Urothelium cell line (cell line): ENCODE measurements at regions not wholly inside any gene's neighbourhood (a gene's known extent, or its start where the extent isn't known, plus 50 kb on each side); places are given as distances from the start of the nearest gene placed in this dataset.
"Not testable (repeated sequence)": the region's sequence is repeated elsewhere in the genome, so short reads cannot be mapped to it uniquely, and the experiment has no call there.

ENCODE experiments used
- DNase-seq: peaks from one replicate; pipeline ENCODE4 v3.0.0; 2011; ENCODE audit warnings: low spot score, mixed read lengths
- FAIRE-seq: peaks from 2 replicates; lab custom pipeline; 2011; peaks lifted over from hg19 to GRCh38; lab: Jason Lieb, UNC

DNA sequence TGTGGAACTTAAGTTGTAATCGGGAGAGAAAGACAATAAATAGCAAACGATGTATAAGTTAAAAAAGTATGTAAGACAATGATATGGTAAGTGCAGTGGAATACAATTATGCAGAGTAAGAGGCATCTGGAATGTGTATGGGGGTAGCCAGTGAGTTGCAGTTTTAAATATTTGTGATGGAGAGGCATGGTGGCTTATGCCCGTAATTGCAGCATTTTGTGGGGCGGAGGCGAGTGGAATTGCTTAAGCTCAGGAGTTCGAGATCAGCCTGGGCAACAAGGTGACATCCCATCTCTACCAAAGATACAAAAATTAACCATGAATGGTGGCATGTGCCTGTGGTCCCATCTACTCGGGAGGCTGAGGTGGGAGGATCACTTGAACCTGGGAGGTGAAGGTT is 52.5 kb upstream of the WDFY3 start:
- FAIRE-seq, result no peak
- DNase-seq, result no peak

DNA sequence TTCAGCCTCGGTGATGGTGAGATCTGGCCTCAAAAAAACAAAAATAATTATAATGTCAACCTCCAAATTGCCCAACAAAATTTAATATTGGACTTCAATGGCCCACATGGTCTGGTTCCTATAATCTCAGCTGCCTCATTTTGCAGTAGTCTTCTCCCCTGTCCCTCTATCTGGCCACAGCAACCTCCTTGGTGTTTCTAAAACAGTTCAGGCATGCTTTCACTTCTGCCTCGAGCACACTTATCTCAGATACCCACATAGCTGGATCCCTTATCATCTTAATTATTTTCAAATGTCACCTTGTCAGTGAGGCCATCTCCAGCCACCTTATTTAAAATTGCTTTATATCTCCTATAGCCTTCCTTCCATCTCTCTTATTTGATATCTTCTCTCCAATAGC is 52.9 kb upstream of the WDFY3 start:
- FAIRE-seq, result no peak
- no peak for DNase-seq

- DNase-seq (no peak), FAIRE-seq (no peak)
Observed at GRCh38 chr4:85024671-85025070, 58.2 kb upstream of the WDFY3 start.

DNA sequence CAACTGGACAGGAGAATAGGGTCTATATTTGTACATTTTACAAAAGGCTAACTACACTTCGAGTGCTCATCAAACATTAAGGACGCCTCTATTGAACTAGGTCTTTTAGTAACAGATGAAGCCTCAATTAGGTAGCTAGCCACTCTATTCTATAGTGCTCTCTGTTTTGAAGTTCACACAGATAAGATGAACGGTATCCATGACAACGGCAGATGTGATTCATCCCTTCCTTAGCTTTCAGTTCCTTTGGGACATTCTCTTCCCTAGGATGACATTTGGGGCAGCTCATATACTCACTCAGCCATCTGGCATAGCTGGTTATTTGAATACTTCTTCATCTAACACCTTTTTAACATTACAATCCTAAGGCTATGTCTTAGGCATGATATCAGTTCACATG is 62.4 kb upstream of the WDFY3 start:
- DNase-seq (no peak), FAIRE-seq (no peak)

GRCh38 chr4:85029453-85029852 is 63.0 kb upstream of the WDFY3 start:
- DNase-seq (no peak), FAIRE-seq (no peak)

DNA sequence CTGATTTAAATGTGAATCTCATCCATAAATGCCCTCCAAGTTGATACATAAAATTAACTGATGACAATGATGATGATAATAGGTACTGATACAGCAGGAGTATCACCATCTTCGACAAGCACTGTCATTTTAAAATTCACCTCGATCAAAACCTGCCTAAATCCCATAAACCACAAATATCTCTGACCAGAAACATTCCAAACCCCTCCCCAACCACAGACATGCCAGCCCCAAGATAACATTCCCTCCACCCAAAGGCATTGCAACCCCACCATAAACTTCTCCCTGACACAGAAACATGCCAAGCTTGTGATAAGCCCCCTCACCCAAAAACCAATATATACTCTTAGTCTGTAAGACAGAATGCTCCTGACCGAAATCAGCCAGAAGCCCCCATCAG is 63.7 kb upstream of the WDFY3 start:
- FAIRE-seq (no peak), DNase-seq (peak; percentile 12)

GRCh38 chr4:85033838-85034237 is 67.3 kb upstream of the WDFY3 start:
- not testable (repeated sequence) for DNase-seq, FAIRE-seq

DNA sequence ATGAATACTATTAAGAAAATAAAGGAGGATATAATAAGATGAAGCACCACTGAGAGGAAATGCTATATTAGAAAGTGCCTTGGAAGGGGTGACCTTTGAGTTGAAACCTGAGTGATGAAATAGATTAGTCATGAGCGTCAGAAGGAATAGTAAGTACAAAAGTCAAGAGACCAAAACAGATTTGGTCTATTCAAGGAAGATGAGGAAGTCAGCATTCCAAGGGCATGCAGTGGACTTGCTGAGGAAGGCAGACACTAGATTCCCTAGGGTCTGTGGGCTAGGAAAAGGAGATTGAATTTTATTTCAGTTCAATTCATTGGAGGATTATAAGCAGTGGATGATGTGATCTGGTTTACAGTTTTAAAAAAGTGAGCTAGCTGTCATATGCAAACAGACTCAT is 73.0 kb upstream of the WDFY3 start:
- DNase-seq, result no peak
- no peak for FAIRE-seq

GRCh38 chr4:85043812-85044496 is 77.5 kb upstream of the WDFY3 start:
- FAIRE-seq, DNase-seq: not testable (repeated sequence)

- FAIRE-seq, result no peak
Observed at GRCh38 chr4:85050736-85051135, 84.2 kb upstream of the WDFY3 start.

GRCh38 chr4:85051526-85051925 is 85.0 kb upstream of the WDFY3 start:
- DNase-seq (no peak), FAIRE-seq (no peak)

More at GRCh38 chr4:85050736-85051135, 84.2 kb upstream of the WDFY3 start:
- DNase-seq, result no peak

DNA sequence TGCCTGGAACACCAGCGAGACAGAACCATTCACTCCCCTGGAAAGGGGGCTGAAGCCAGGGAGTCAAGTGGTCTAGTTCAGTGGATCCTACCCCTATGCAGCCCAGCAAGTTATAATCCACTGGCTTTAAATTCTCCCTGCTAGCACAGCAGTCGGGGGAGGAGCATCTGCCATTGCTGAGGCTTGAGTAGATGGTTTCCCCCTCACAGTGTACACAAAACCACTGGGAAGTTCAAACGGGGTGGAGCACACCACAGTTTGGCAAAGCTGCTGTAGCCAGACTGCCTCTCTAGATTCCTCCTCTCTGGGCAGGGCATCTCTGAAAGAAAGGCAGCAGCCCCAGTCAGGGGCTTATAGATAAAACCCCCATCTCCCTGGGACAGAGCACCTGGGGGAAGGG is 88.4 kb upstream of the WDFY3 start:
- FAIRE-seq, DNase-seq: not testable (repeated sequence)

DNA sequence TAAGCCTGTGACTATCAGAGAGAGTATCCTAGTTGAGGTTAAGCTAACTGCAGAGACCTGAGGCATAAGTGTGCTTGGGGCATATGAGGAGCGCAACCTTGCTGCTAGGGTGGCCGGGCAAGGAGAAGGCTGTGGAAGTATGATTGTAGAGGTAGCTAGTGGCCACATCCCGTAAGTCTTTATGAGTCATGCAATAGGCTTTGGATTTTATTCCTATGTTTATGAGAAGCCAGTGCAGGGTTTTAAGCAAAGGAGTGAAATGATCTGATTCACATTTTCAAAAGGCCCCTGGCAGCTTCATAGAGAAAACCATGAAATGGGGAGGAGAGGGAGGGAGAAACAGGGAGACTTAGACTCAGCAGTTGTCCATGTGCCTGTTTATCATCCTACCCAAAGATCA is 92.1 kb upstream of the WDFY3 start:
- FAIRE-seq (no peak), DNase-seq (peak; percentile 12)

DNA sequence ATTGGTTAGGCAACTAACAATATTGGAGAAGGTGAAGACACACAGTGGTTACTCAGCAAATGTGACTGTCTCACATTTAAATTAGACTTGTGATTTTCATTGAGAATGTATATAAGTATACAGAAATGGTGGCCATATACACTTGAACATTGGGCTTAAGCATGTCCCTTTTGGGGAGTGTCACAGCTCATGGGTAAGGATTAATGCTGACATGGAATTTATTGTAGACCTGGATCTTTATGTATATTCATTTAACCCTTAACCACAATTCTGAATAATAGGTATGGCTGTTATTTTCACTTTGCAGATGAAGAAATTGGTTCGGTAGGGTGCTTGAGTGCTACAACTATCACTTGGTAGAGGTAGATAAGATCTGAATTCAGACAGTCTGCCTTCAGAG is 95.5 kb upstream of the WDFY3 start:
- no peak for DNase-seq
- FAIRE-seq, result no peak

GRCh38 chr4:85062466-85062865 is 96.0 kb upstream of the WDFY3 start:
- DNase-seq (no peak), FAIRE-seq (no peak)

DNA sequence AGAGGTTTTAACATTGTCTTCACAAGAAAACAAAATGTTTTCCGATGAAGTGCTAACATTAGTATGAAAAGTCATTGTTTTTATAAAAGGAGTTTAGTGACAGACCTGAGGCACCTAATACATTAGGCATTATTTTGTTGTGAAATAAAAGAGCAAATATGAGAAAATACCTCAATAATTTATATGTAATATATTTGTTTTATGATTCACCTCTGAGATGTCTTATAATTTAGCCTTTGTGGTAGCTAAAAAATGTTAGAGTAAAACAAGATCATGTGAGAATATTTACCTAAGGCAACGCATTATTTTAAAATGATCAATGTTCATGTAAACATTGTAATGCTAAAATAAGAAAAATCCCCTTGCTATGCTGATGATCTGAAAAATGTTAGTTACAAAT is 100.9 kb upstream of the WDFY3 start:
- no peak for DNase-seq
- FAIRE-seq, result no peak

- no peak for FAIRE-seq
- DNase-seq, result no peak
Observed at GRCh38 chr4:85078016-85078415, 111.5 kb upstream of the WDFY3 start.

DNA sequence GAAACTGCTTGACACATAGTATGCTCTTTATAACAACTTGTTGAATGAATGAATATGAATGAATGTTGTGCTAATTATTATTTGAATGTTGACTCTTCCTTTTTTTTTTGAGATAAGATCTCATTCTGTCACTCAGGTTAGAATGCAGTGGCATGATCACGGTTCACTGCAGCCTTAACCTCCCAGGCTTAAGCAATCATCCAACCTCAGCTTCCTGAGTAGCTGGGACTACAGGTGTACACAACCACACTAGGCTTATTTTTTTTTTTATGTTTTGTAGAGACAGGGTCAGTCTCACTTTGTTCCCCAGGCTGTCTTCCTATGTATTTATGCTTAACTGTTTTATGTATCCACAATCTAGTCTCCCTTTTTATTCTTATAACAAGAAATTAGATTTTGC is 114.7 kb upstream of the WDFY3 start:
- no peak for DNase-seq

DNA sequence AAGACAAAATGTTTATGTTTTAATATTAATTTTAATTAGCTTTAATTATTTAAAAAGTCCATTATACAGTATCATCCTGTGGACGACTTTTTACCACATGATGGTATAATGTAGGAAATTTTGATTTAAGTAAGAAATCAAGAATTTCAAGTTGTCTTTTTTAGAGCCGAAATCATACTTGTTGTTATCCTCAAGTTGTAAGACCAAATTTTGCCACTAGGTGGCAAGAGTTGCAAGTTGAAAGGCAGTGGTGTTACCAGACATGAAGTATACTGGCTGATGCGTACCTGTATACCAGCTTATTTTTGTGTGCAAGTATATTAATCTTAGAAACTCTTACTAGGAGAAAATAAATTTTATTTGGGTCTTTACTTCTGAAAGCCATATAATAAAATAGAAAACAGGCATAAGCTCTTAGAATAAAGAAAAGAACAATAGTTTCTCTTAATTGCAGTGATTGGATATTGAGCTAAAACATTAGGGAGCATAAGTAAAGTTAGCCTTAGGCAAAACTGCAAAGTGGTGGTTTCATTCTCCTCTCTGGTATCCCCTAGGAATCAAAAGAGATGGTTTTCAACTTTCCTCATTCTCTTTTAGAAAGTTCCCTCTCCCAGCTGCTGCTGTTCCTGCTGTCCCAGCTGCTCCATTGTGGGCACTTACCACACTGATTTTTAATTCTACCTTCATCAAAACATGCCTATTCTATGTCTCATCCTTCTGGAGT is 118.0 kb upstream of the WDFY3 start:
- peak; percentile 35 for DNase-seq
- no peak for FAIRE-seq

More for the DNA sequence above, 114.7 kb upstream of the WDFY3 start:
- no peak for FAIRE-seq

DNA sequence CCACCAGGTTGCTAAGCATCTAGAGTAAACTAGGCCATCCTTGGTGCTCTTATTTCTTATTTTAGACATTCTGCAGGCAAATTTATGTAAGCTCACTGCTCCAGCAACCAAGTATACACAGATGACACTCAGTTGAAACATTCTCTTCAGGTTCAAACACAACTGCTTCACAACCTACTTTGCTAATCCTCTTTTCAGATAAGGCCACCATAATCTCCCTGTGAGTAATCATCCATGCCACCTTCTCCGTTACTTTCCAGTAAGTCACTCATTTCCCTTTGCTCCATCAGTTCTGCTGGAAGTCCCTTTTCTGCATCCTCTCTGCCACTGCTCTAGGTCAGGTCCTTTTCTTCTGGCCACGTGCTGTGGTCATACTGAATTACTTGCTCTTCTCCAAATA is 120.2 kb upstream of the WDFY3 start:
- DNase-seq (no peak), FAIRE-seq (no peak)

GRCh38 chr4:85092536-85092935 is 126.0 kb upstream of the WDFY3 start:
- no peak for FAIRE-seq

DNA sequence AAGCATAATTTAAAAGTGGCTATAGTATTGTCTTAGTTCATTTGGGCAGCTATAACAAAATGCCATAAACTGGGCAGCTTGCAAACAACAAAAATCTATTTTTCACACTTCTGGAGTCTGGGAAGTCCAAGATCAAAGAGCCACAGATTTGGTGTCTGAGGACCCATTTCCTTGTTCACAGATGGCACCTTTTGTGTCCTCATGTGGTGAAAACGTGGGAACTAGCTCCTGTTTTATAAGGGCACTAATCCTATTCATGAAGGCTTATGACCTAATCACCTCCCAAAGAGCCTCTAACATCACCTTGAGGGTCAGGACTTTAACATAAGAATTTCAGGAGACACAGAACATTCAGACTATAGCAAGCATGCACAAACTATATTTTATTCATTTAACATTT is 126.5 kb upstream of the WDFY3 start:
- DNase-seq, result no peak

More at GRCh38 chr4:85092536-85092935, 126.0 kb upstream of the WDFY3 start:
- no peak for DNase-seq

More for the DNA sequence above, 126.5 kb upstream of the WDFY3 start:
- no peak for FAIRE-seq
